Liver (tissue), 7 donors: ENCODE measurements at regions not wholly inside any gene's neighbourhood (a gene's known extent, or its start where the extent isn't known, plus 50 kb on each side); places are given as distances from the start of the nearest gene placed in this dataset.
"Not testable (repeated sequence)": the region's sequence is repeated elsewhere in the genome, so short reads cannot be mapped to it uniquely, and the experiment has no call there.

Source experiments
- DNase-seq: peaks from one replicate; pipeline ENCODE4 v3.0.0-alpha.2; 2017; ENCODE audit warnings: low spot score
- H3K27ac ChIP-seq, 2 donors: one replicate each; pipeline ENCODE4 v1.7.0; 2013; ENCODE audit warnings: inconsistent platforms in 2 of 2, low read length in 2 of 2, control low read depth in 1 of 2, low read depth in 1 of 2, mild to moderate bottlenecking in 1 of 2
- H3K27me3 ChIP-seq, 4 donors: one replicate each; pipeline versions ENCODE4 v1.6.1 to v1.7.0; 2013; ENCODE audit warnings: low read length in 3 of 4, inconsistent platforms in 1 of 4, mild to moderate bottlenecking in 1 of 4, moderate library complexity in 1 of 4; ENCODE audit not compliant: control insufficient read depth in 4 of 4, insufficient read depth in 4 of 4
- H3K36me3 ChIP-seq, 4 donors: one replicate each; pipeline versions ENCODE4 v1.6.1 to v1.7.0; 2013; ENCODE audit warnings: low read length in 3 of 4, mild to moderate bottlenecking in 3 of 4, low read depth in 1 of 4, moderate library complexity in 1 of 4; ENCODE audit not compliant: control insufficient read depth in 4 of 4, insufficient read depth in 3 of 4
- H3K4me1 ChIP-seq, 4 donors: one replicate each; pipeline versions ENCODE4 v1.6.1 to v1.7.0; 2013; ENCODE audit warnings: low read length in 3 of 4, mild to moderate bottlenecking in 3 of 4, moderate library complexity in 1 of 4; ENCODE audit not compliant: control insufficient read depth in 4 of 4, insufficient read depth in 4 of 4
- H3K4me3 ChIP-seq, 3 donors: one replicate each; pipeline versions ENCODE4 v1.6.1 to v1.7.0; 2013; ENCODE audit warnings: low read length in 3 of 3, control low read depth in 1 of 3, low read depth in 1 of 3, mild to moderate bottlenecking in 1 of 3
- H3K9ac ChIP-seq, 2 donors: one replicate each; pipeline ENCODE4 v1.7.0; 2013; ENCODE audit warnings: low read length in 2 of 2, mild to moderate bottlenecking in 2 of 2, moderate library complexity in 2 of 2, control low read depth in 1 of 2, low read depth in 1 of 2
- H3K9me3 ChIP-seq, 4 donors: one replicate each; pipeline versions ENCODE4 v1.6.1 to v1.7.0; 2013; ENCODE audit warnings: low read length in 3 of 4; ENCODE audit not compliant: control insufficient read depth in 4 of 4
- EGR1 ChIP-seq, 2 donors: IDR thresholded peaks; 2 replicates each; pipeline ENCODE4 v1.6.1; 2016 to 2018; ENCODE audit warnings: antibody characterized with exemption in 2 of 2, low read depth in 2 of 2
- FOXA1 ChIP-seq: IDR thresholded peaks from 2 replicates; pipeline ENCODE4 v1.6.1; 2016; ENCODE audit warnings: antibody characterized with exemption
- FOXA2 ChIP-seq: IDR thresholded peaks from 2 replicates; pipeline ENCODE4 v1.6.1; 2016; ENCODE audit warnings: antibody characterized with exemption
- GABPA ChIP-seq, 2 donors: IDR thresholded peaks in 1 of 2; conservative IDR thresholded peaks in 1 of 2; 2 replicates each; pipeline ENCODE4 v1.6.1; 2016; ENCODE audit warnings: antibody characterized with exemption in 2 of 2, mild to moderate bottlenecking in 1 of 2, moderate library complexity in 1 of 2
- HNF4A ChIP-seq, 2 donors: conservative IDR thresholded peaks; 2 replicates each; pipeline ENCODE4 v1.6.1; 2016; ENCODE audit warnings: antibody characterized with exemption in 2 of 2, mild to moderate bottlenecking in 2 of 2
- HNF4G ChIP-seq: IDR thresholded peaks from 2 replicates; pipeline ENCODE4 v1.6.1; 2016; ENCODE audit warnings: antibody characterized with exemption
- NR2F2 ChIP-seq: IDR thresholded peaks from 2 replicates; pipeline ENCODE4 v1.6.1; 2016; ENCODE audit warnings: antibody characterized with exemption
- YY1 ChIP-seq: IDR thresholded peaks from 2 replicates; pipeline ENCODE4 v1.6.1; 2016; ENCODE audit warnings: antibody characterized with exemption, mild to moderate bottlenecking
- WGBS: extraction: QIAGEN DNeasy Blood & Tissue Kit; methylation state at CpG from one replicate; pipeline ENCODE4 v1.1.7; 2013; 5-methylcytosine and 5-hydroxymethylcytosine counted together
- TF ChIP-seq, protein P1 (sequence below): IDR thresholded peaks from 2 replicates; pipeline ENCODE4 v1.6.1; 2016; ENCODE audit warnings: antibody characterized with exemption, mild to moderate bottlenecking
- TF ChIP-seq, protein P2 (sequence below): IDR thresholded peaks from 2 replicates; pipeline ENCODE4 v1.6.1; 2016; ENCODE audit warnings: antibody characterized with exemption
- TF ChIP-seq, protein P3 (sequence below): IDR thresholded peaks from 2 replicates; pipeline ENCODE4 v1.6.1; 2016; ENCODE audit warnings: antibody characterized with exemption
- TF ChIP-seq, protein P4 (sequence below): IDR thresholded peaks from 2 replicates; pipeline ENCODE4 v1.6.1; 2016; ENCODE audit warnings: antibody characterized with exemption
- donor health status: healthy.
- donor health status: healthy.
- donor health status: healthy.
- donor health status: healthy.

DNA sequence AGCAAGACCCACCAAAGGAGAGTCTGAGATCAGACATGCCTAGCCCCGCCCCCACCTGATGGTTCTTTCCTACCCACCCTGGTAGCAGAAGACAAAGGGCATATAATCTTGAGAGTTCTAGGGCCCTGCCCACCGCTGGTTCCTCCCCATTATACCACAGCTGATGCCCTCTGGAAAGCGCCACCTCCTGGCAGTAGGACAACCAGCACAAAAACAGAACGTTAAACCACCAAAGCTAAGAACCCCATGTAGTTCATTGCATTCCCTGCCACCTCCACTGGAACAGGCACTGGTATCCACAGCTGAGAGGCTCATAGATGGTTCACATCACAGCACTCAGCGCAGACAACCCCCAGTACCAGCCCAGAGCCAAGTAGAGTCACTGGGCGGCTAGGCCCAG, 81.2 kb upstream of the TRPC7 start (continued):
- TF ChIP-seq, protein P1, sequence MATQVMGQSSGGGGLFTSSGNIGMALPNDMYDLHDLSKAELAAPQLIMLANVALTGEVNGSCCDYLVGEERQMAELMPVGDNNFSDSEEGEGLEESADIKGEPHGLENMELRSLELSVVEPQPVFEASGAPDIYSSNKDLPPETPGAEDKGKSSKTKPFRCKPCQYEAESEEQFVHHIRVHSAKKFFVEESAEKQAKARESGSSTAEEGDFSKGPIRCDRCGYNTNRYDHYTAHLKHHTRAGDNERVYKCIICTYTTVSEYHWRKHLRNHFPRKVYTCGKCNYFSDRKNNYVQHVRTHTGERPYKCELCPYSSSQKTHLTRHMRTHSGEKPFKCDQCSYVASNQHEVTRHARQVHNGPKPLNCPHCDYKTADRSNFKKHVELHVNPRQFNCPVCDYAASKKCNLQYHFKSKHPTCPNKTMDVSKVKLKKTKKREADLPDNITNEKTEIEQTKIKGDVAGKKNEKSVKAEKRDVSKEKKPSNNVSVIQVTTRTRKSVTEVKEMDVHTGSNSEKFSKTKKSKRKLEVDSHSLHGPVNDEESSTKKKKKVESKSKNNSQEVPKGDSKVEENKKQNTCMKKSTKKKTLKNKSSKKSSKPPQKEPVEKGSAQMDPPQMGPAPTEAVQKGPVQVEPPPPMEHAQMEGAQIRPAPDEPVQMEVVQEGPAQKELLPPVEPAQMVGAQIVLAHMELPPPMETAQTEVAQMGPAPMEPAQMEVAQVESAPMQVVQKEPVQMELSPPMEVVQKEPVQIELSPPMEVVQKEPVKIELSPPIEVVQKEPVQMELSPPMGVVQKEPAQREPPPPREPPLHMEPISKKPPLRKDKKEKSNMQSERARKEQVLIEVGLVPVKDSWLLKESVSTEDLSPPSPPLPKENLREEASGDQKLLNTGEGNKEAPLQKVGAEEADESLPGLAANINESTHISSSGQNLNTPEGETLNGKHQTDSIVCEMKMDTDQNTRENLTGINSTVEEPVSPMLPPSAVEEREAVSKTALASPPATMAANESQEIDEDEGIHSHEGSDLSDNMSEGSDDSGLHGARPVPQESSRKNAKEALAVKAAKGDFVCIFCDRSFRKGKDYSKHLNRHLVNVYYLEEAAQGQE = no peak
- TF ChIP-seq FOXA2 = no peak
- TF ChIP-seq, protein P2, sequence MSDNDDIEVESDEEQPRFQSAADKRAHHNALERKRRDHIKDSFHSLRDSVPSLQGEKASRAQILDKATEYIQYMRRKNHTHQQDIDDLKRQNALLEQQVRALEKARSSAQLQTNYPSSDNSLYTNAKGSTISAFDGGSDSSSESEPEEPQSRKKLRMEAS = no peak
- TF ChIP-seq NR2F2 = no peak

DNA sequence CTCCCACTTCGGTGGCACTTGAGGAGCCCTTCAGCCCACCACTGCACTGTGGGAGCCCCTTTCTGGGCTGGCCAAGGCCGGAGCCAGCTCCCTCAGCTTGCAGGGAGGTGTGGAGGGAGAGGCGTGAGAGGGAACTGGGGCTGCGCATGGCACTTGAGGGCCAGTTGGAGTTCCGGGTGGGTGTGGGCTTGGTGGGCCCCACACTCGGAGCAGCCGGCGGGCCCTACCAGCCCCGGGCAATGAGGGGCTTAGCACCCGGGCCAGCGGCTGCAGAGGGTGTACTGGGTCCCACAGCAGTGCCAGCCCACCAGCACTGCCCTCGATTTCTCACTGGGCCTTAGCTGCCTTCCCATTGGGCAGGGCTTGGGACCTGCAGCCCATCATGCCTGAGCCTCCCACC, 78.8 kb upstream of the TRPC7 start:
- WGBS = 91% methylated on average over 12 of the region's 12 CpGs
- not testable (repeated sequence) for H3K27ac ChIP-seq, H3K4me1 ChIP-seq, H3K27me3 ChIP-seq, H3K9me3 ChIP-seq, H3K4me3 ChIP-seq, DNase-seq, H3K36me3 ChIP-seq, H3K9ac ChIP-seq

DNA sequence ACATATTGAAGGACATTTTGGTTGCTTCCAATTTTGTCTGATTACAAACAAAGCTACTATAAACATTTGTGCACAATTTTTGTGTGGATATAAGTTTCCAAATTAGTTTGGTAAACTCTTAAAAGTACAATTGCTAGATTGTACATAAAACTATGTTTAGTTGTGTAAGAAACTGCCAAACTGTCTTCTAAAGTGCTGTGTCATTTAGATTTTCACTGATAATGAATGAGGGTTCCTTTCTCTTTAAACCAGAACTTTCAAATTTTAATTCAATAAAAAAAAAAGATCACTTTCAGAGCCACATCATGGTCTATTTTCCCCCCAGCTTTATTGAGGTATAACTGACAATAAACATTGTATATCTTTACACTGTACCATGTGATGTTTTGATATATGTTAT, 74.0 kb upstream of the TRPC7 start:
- TF ChIP-seq HNF4G (no peak), FOXA1 (no peak), NR2F2 (no peak), FOXA2 (no peak), GABPA (IDR thresholded peaks at IDR 0.05 in 1 of 2, conservative IDR thresholded peaks at IDR 0.05 in 1 of 2) (no peak), HNF4A (conservative IDR thresholded peaks at IDR 0.05) (no peak), YY1 (no peak), EGR1 (IDR thresholded peaks at IDR 0.05; ENCODE audit: low read depth in 2 of 2) (no peak)
- TF ChIP-seq, protein P3, sequence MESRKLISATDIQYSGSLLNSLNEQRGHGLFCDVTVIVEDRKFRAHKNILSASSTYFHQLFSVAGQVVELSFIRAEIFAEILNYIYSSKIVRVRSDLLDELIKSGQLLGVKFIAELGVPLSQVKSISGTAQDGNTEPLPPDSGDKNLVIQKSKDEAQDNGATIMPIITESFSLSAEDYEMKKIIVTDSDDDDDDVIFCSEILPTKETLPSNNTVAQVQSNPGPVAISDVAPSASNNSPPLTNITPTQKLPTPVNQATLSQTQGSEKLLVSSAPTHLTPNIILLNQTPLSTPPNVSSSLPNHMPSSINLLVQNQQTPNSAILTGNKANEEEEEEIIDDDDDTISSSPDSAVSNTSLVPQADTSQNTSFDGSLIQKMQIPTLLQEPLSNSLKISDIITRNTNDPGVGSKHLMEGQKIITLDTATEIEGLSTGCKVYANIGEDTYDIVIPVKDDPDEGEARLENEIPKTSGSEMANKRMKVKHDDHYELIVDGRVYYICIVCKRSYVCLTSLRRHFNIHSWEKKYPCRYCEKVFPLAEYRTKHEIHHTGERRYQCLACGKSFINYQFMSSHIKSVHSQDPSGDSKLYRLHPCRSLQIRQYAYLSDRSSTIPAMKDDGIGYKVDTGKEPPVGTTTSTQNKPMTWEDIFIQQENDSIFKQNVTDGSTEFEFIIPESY = no peak
- TF ChIP-seq, protein P4, sequence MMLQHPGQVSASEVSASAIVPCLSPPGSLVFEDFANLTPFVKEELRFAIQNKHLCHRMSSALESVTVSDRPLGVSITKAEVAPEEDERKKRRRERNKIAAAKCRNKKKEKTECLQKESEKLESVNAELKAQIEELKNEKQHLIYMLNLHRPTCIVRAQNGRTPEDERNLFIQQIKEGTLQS = no peak
- no peak for DNase-seq
- no peak overlapping the region for H3K9ac ChIP-seq

More for the DNA sequence above, 74.0 kb upstream of the TRPC7 start:
- Histone ChIP-seq H3K27ac (no peak overlapping the region), H3K4me3 (no peak overlapping the region), H3K36me3 (no peaks in the 10 kb centered on the region), H3K4me1 (no peaks in the 10 kb centered on the region), H3K9me3 (peaks cover 0 to 4% (median 0%) of the 10 kb centered on the region in 4 donors), H3K27me3 (no peaks in the 10 kb centered on the region)
